Activated T-cell treated with anti-CD3 and anti-CD28 coated beads for 4 hours (primary cell): ENCODE measurements at regions not wholly inside any gene's neighbourhood (a gene's known extent, or its start where the extent isn't known, plus 50 kb on each side); places are given as distances from the start of the nearest gene placed in this dataset.

ENCODE experiments used
- DNase-seq: peaks from one replicate; pipeline ENCODE4 v3.0.0-alpha.2; 2020

DNA sequence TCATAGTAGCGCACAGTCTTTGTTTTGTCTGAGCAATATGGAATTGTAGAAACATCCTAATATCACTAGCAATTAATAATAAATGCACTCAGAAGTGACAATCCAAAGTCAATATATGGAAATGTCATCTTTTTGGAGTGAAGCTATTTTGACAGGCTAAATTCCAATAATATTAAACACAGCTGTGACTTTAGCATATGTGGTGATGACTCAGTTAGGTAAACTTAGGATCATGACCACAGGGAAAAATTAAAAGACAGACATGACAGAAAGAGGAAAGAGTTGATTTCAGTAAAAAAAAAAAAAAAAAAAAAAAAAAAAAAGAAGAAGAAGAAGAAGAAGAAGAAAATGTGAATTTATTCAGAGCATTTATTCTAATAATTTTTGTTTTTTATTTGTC is 1165.7 kb downstream of the NLGN4Y start:
- DNase-seq: no peak

DNA sequence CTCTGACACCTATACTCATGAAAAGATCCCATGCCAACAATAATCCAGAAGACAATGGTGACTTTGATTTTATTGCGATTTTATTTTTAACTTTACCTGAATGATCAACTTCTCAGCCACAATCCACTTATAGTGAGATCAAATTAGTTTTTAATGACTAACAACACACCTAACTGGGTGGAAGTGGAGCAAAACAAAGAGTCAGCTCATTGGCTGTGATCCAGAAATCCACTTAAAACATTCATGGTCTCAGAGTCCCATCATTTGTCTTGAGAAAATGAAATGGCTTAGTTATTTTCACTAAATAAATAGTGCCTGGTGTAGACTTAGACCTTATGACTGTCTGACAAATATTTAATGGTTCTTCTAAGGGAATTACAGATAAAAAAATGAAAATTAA is 1177.8 kb downstream of the NLGN4Y start:
- no peak for DNase-seq

DNA sequence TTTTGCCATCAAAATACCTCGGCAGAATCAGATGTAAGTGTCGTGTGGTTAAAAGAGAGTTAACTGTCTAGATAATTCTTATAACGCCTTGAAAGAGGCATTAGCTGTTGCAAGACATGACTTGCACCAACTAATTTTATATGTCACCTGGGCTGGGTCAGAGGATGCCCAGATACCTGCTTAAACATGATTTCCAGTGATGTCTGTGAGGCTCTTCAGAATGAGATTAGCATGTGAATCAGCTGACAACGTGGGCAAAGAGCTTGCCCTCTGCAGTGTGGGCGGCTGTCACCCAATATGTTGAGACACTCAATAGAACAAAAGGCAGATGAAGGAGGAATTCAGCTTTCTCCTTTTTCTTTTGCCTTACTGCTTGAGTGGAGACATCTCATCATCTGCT is 1180.6 kb downstream of the NLGN4Y start:
- DNase-seq: no peak

DNA sequence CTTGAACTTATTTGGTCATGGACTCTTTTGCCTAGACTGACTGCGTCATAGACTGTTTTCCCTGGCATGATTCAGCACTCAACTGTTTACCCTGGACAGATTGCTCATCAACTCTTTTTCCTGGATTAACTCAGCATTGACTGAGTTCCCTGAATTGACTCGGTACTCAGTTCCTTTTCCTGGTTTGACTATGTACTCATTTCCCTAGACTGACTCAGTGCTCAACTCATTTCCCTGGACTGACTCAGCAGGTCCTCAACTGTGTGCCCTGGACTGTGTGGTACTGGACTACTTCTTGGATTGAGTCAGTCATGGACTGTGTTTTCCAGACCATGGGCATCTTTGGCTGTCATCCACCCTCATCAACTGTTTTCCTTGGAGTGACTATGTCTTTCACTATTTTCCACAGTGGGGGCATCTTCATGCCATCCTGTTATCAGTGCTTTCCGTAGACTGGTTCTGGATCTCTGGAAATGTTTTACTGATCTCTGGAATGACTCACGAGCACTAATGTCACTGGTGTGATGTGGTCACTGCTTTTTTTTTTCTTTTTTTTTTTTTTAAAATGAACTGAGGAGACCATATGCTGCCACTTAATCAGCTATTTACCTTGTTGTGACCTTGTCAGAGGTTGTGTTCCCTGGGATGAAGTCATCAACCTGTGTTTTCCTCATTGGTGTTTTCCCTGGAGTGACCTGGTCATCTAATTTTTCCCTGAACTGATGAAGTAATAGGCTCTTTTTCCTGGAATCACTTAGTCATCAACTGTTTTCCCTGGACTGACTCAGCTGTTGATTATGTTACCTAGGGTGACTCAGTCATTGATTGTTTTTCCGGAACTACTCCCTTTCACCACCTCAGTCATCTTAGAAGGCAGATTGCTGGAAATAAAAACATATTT is 1225.5 kb downstream of the NLGN4Y start:
- DNase-seq: no peak

DNA sequence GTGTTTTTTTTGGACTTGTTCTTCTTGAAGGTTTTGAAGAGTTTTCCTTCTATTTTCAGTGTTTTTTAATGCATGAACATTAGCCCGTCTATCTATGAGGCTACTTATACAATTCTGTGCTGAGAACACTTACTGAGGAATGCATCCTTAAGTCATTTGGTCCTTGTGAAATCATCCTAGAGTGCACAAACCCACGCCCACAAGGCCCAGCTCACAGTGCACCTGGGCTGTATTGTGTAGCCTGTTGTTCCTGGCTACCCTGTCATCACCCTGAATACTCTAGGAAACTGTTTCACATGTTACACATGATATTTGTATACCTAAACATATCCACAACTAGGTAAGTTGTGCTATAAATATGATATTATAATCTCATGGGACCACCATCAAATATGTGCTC is 1226.7 kb downstream of the NLGN4Y start:
- DNase-seq: no peak

DNA sequence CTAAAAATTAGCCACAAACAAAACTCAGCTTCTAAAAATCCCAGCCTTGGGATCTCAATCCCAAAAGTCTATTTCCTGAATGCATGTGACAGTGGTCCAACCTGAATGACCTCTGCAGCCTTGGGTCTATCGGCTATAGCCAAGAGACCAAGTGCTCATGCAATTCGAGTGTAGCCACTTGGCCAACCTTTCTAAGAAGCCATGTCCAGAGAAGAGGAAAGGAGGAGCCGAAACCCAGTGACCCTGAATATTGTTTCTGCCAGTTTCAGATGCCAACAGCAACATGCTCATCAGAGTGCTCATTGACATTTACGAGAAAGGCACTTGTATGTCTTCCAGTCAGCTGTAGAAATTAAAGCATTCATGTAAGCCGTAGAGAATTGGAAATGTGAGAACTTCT is 1231.9 kb downstream of the NLGN4Y start:
- no peak for DNase-seq

DNA sequence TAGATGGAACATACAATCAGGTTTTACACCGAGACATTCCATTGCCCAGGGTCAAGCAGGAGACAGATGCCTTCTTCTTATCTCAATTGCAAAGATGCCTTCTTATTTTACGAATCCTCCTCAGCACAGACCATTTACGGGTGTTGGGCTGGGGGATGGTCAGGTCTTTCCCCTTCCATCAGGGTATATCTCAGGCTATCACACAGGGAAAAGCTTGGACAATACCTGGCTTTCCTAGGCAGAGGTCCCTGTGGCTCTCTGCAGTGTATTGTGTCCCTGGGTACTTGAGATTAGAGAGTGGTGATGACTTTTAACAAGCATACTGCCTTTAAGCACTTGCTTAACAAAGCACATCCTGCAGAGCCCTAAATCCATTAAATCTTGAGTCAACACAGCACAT is 1249.2 kb downstream of the NLGN4Y start:
- no peak for DNase-seq

DNA sequence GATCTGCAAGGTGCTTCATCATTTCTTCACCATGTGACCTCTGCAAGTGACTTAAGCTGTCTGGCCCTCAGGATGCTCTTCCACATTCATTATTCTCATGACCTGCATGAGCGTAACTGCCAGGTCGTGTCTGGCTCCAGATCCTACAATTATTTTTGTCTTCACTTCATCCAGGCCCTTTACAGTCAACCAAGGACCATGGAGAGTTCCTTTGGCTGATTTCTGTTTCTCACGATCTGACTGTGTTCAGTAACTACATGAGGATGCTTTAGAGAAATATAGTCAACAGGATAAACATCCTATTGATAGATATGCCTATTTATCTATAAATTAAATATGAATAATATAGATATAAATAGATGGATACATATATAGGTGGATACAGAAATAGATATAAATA is 1251.6 kb downstream of the NLGN4Y start:
- DNase-seq: no peak

DNA sequence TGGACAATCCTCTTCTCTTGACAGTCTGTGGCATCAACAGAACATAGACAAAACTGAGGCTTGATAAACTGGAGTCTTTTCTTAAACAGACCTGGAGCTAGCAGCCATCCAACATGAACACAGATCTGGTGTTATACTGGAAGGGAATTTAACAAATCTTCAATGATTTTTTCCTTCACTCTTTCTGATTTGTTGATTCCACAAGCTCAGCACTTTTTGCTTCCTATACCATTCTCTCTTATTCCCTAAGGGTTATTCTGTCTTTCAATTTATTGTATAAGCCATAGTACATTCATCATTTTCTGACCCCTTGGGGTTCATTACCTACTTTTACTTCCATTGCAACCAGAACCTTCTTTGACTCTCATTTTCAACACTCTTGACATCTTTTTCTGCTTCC is 1255.6 kb downstream of the NLGN4Y start:
- DNase-seq: no peak

DNA sequence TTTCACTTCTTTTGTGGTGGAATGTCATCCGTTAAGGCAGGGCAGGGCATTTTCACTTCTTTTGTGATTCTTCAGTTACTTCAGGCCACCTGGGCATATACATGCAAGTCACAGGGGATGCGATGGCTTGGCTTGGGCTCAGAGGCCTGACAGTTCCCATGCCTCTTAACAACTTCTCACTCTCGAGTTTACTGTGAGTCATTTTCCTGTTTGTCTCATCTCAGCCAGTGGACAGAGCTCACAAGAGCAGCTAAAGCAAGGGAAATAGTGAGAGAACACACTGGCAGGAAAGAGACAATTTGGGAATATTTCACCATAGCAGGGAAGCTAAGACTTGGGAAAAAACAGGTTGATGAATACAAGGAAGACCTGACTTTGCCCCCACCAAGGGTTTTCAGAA is 1275.7 kb downstream of the NLGN4Y start:
- no peak for DNase-seq

DNA sequence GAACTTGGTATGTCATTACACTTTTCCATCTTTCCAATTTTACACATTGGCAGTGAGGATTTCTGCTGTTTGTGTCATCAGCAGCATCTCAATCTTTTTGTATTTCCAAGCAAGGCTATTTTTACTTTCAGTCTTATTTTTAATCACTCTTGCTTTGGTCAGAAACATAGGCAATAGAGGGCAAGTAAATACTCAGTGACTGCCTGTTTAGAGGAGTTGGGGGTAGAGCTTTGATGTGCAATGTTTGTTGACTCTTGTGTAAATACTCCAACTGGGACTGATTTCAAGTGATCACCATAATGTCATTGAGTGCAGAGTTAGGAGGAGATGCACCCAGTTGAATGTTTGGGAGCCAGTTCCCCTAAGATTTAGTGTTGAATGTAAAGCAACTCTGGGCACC is 1281.7 kb downstream of the NLGN4Y start:
- no peak for DNase-seq

DNA sequence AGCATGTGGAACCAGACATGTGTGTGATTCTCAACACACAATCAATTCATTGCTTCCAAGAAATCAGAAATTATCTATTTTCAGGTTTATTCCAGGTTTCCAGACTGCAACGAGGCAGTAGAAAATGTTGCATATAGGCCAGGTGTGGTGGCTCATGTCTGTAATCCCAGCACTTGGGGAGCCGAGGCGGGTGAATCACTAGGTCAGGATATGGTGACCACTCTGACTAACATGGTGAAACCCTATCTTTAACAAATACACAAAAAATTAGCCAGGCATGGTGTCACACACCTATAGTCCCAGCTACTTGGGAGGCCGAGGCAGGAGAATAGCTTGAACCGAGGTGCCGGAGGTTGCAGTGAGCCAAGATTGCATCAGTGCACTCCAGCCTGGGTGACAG is 1289.9 kb downstream of the NLGN4Y start:
- DNase-seq: no peak
